Lower leg skin (tissue), 4 donors: ENCODE measurements at regions not wholly inside any gene's neighbourhood (a gene's known extent, or its start where the extent isn't known, plus 50 kb on each side); places are given as distances from the start of the nearest gene placed in this dataset.

Experiments
- DNase-seq, 2 donors: peaks; one replicate each; pipeline ENCODE4 v3.0.0-alpha.2; 2019; ENCODE audit warnings: low spot score in 2 of 2
- H3K4me3 ChIP-seq: fragments of 200-600 bp; sonication (generic); 2 replicates; pipeline ENCODE4 v1.5.1; 2017; ENCODE audit warnings: mild to moderate bottlenecking, low read depth; ENCODE audit not compliant: poor library complexity, severe bottlenecking
- CTCF ChIP-seq, 3 donors: fragments of 450-650 bp; IDR thresholded peaks; one replicate each; pipeline ENCODE4 v1.5.1; 2016; ENCODE audit warnings: antibody characterized with exemption in 3 of 3, mild to moderate bottlenecking in 3 of 3, moderate library complexity in 2 of 3
- POLR2A ChIP-seq, 2 donors: fragments of 450-650 bp; IDR thresholded peaks; one replicate each; pipeline ENCODE4 v1.6.1; 2016 to 2017; ENCODE audit warnings: antibody characterized with exemption in 2 of 2, mild to moderate bottlenecking in 1 of 2, moderate library complexity in 1 of 2
- WGBS, 2 donors: methylation state at CpG; one replicate each; pipeline ENCODE4 v1.1.5; 2018; 5-methylcytosine and 5-hydroxymethylcytosine counted together
- intact Hi-C: fragments of 100-400 bp; cut with DNase I; formaldehyde crosslinking; loops from one replicate; pipeline ENCODE4 v1.15.0; 2023; ENCODE audit warnings: low total_unique reads

DNA sequence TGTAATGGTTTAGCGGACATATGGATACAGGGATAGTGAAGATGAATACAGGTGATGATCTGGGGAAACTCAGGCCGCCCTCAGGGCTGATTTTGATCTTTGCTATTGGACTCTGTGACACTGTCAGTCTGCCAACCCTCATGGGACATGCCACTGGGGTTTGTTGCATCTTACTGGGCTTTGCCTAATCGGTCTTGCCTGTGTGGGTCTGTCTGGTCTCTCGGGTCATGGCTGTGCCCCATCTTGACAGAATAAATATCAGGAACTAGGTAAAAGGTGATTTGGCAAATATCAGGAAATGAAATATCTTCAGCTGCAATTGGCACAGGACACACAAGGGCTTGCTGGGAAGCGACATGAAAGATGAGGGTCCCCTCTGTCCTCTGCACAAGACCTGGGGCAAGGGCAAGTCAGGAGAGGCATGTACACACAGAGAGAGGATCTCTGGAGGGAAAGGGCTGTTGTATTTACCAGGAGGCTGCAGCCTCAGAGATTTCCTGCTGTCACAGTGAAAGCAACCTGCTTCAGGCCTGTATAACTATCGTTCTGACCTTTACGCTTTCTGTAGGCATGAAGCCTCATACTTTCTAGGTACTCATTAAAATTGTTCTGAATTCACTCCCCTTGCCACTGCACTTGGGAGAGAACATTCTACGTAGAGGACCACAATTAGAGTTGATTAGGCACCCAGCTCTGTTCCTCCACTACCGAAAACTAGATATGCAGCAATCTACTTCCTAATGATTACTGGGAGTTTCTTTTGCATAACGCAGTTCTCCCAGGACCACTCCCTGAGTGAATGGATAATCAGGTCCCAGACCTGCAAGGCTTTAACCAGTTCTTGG is 52.0 kb upstream of the GADD45A start:
- DNase-seq, result no peak
- WGBS, 2 donors, result 76 to 84% methylated on average over 10 of the region's 10 CpGs
- TF ChIP-seq CTCF (IDR thresholded peaks at IDR 0.05) (no peak), POLR2A (IDR thresholded peaks at IDR 0.05) (no peak)
- H3K4me3 ChIP-seq, result no peak overlapping the region
- intact Hi-C loops, result no loop called here

DNA sequence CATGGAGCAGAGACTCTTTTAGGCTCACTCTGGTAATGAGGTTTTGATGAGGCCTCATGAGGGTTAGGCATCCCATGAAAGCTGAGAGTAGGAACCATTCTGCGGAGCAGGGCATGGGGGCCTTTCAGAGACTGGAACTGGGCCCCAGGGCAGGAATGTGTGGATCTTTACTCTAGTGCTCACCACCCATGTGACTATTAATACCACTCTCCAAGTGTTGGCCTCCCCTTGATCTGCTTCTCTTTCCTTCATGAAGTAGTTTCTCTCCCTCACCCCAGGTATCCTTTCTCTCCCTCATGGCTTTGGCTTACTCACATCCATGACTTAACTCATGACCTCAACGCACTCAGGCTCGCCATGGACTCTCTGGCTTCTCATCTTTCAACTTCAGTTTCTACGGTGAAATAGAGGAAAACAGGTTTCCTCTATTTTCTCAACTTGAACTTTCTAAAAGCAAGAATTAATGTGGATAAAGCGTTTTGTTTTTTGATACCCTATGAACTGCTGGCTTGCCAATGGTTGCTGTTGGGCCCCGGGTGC is 50.5 kb upstream of the GADD45A start:
- DNase-seq, result no peak
- intact Hi-C loops, result no loop called here
- H3K4me3 ChIP-seq, result no peak overlapping the region
- no peak for TF ChIP-seq POLR2A (IDR thresholded peaks at IDR 0.05)
- no peak for TF ChIP-seq CTCF (IDR thresholded peaks at IDR 0.05)
- 76 to 78% methylated on average over 6 of the region's 6 CpGs for WGBS, 2 donors

GRCh38 chr1:67635055-67635809 is 49.8 kb upstream of the GADD45A start:
- no peak overlapping the region for H3K4me3 ChIP-seq
- intact Hi-C loops, result no loop called here
- TF ChIP-seq POLR2A (IDR thresholded peaks at IDR 0.05) (no peak), CTCF (IDR thresholded peaks at IDR 0.05) (no peak)
- DNase-seq, result no peak
- WGBS, 2 donors, result 65 to 66% methylated on average over 14 of the region's 14 CpGs
